ENCODE measurements at regions not wholly inside any gene's neighbourhood (a gene's known extent, or its start where the extent isn't known, plus 50 kb on each side); places are given as distances from the start of the nearest gene placed in this dataset.
"Not testable (repeated sequence)": the region's sequence is repeated elsewhere in the genome, so short reads cannot be mapped to it uniquely, and the experiment has no call there.

GRCh38 chr4:49235413-49236160 lies 249.5 kb downstream of the CWH43 start:
- DNase-seq; ATAC-seq; H3K4me3 Mint-ChIP-seq; H3K27ac Mint-ChIP-seq; H3K27me3 Mint-ChIP-seq (ENCODE audit: low read depth); CTCF ChIA-PET; H3K9me3 Mint-ChIP-seq (ENCODE audit: insufficient read depth); H3K4me1 Mint-ChIP-seq (ENCODE audit: low read depth); H3K36me3 Mint-ChIP-seq (ENCODE audit: low read depth); POLR2A ChIA-PET: not testable (repeated sequence)

GRCh38 chr4:49236474-49236873 lies 250.4 kb downstream of the CWH43 start:
- POLR2A ChIA-PET; H3K4me1 Mint-ChIP-seq (ENCODE audit: low read depth); H3K36me3 Mint-ChIP-seq (ENCODE audit: low read depth); H3K4me3 Mint-ChIP-seq; CTCF ChIA-PET; DNase-seq; ATAC-seq; H3K9me3 Mint-ChIP-seq (ENCODE audit: insufficient read depth); H3K27ac Mint-ChIP-seq; H3K27me3 Mint-ChIP-seq (ENCODE audit: low read depth): not testable (repeated sequence)

GRCh38 chr4:49241295-49241694 lies 255.2 kb downstream of the CWH43 start:
- H3K4me3 Mint-ChIP-seq = not testable (repeated sequence)

GRCh38 chr4:49262786-49263185 lies 276.7 kb downstream of the CWH43 start:
- H3K4me3 Mint-ChIP-seq; DNase-seq; H3K9me3 Mint-ChIP-seq (ENCODE audit: insufficient read depth); H3K27ac Mint-ChIP-seq; H3K36me3 Mint-ChIP-seq (ENCODE audit: low read depth); H3K27me3 Mint-ChIP-seq (ENCODE audit: low read depth); H3K4me1 Mint-ChIP-seq (ENCODE audit: low read depth); CTCF ChIA-PET; POLR2A ChIA-PET; ATAC-seq: not testable (repeated sequence)

More at GRCh38 chr4:49241295-49241694, 255.2 kb downstream of the CWH43 start:
- H3K27me3 Mint-ChIP-seq (ENCODE audit: low read depth); H3K4me1 Mint-ChIP-seq (ENCODE audit: low read depth); POLR2A ChIA-PET; CTCF ChIA-PET; H3K27ac Mint-ChIP-seq; H3K36me3 Mint-ChIP-seq (ENCODE audit: low read depth); DNase-seq; ATAC-seq: not testable (repeated sequence)
- H3K9me3 Mint-ChIP-seq (ENCODE audit: insufficient read depth) = peaks cover 13% of the 10 kb centered on the region

DNA sequence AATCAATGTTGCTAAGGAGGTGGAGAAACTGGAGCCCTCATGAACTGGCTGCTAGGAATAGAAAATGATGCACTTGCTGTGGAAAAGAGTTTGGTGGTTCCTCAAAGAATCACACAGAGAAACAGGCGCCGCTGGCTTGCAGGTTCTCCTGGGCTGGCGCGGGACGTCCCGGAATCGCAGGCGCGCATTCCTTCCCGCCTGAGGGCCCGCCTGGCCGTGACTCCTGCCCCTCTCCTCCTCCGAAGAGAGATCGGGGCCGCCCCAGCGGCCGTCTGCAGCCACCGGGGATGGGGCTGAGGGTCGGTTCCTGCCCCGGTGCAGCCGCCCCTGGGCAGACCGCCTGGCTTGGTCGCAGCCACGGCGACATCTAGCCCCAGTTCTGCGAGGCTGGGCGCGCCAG lies 284.4 kb downstream of the CWH43 start:
- H3K27ac Mint-ChIP-seq; H3K36me3 Mint-ChIP-seq (ENCODE audit: low read depth); H3K27me3 Mint-ChIP-seq (ENCODE audit: low read depth); POLR2A ChIA-PET; H3K4me3 Mint-ChIP-seq; ATAC-seq; DNase-seq; CTCF ChIA-PET; H3K4me1 Mint-ChIP-seq (ENCODE audit: low read depth); H3K9me3 Mint-ChIP-seq (ENCODE audit: insufficient read depth): not testable (repeated sequence)

DNA sequence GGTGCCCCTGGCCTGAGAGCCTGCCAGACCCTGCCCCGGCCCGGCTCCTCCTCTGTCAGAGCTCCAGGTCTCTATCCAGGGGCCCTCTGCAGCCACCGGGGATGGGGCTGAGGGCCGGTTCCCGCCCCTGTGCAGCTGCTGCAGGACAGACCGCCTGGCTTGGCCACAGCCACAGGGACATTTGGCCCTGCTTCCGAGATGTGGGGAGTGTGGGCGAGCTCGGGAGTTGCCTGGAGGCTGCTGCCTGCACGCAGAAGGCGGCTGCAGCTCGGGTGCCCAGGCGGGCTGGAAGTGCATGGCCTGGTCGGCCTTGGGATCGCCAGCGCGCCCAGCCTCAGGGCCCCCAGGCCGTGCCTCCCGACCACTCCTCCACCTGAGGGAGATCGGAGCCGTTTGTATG lies 284.8 kb downstream of the CWH43 start:
- DNase-seq; CTCF ChIA-PET; H3K27me3 Mint-ChIP-seq (ENCODE audit: low read depth); POLR2A ChIA-PET; H3K27ac Mint-ChIP-seq; ATAC-seq; H3K4me1 Mint-ChIP-seq (ENCODE audit: low read depth); H3K36me3 Mint-ChIP-seq (ENCODE audit: low read depth); H3K4me3 Mint-ChIP-seq; H3K9me3 Mint-ChIP-seq (ENCODE audit: insufficient read depth): not testable (repeated sequence)

GRCh38 chr4:49285905-49286304 lies 299.8 kb downstream of the CWH43 start:
- POLR2A ChIA-PET; H3K36me3 Mint-ChIP-seq (ENCODE audit: low read depth); CTCF ChIA-PET: not testable (repeated sequence)

DNA sequence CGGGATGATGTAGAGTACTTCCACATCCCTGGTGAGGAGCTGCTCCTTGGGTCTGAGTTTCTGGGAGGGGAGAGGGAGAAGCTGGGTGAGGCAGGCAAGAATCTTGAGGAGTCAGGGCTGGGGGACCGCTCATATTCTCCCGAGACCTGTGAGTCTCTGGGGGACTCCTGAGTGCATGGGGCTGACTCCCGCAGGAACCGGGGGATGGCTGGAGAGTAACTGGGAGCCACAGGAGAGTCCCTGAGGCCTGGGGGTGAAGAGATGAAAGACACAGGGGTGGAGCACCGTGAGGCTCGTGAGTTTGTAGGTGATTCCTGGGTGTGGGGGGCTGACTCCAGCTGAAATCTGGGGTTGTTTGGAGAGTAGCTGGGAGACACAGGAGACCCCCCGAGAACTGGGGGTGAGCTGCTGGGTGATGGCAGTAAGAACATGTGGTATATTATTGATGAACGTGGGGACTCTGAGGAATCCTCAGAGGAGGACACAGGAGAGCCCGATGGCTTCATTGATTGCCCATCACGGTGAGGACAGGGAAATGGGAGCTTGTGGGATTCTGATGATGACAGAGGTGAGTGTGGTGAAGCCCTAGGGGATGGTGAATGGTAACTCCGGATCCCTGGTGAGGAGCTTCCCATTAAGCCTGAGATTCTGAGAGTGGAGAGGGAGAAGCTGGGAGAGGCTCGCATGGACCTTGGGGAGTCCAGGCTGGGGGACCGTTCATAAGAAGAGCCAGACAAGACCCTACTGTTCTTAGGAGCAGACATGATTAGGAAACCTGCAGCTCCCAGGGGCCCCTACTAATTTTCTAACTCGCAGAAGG lies 301.1 kb downstream of the CWH43 start:
- H3K27me3 Mint-ChIP-seq (ENCODE audit: low read depth); H3K27ac Mint-ChIP-seq; DNase-seq; CTCF ChIA-PET; ATAC-seq; H3K36me3 Mint-ChIP-seq (ENCODE audit: low read depth); H3K4me3 Mint-ChIP-seq; H3K4me1 Mint-ChIP-seq (ENCODE audit: low read depth); POLR2A ChIA-PET: not testable (repeated sequence)
- peaks cover 17% of the 10 kb centered on the region for H3K9me3 Mint-ChIP-seq (ENCODE audit: insufficient read depth)

More at GRCh38 chr4:49285905-49286304, 299.8 kb downstream of the CWH43 start:
- H3K9me3 Mint-ChIP-seq (ENCODE audit: insufficient read depth) = peaks cover 17% of the 10 kb centered on the region
- ATAC-seq; DNase-seq; H3K4me1 Mint-ChIP-seq (ENCODE audit: low read depth); H3K27ac Mint-ChIP-seq; H3K27me3 Mint-ChIP-seq (ENCODE audit: low read depth); H3K4me3 Mint-ChIP-seq: not testable (repeated sequence)

GRCh38 chr4:49287893-49288292 lies 301.8 kb downstream of the CWH43 start:
- CTCF ChIA-PET = not testable (repeated sequence)

DNA sequence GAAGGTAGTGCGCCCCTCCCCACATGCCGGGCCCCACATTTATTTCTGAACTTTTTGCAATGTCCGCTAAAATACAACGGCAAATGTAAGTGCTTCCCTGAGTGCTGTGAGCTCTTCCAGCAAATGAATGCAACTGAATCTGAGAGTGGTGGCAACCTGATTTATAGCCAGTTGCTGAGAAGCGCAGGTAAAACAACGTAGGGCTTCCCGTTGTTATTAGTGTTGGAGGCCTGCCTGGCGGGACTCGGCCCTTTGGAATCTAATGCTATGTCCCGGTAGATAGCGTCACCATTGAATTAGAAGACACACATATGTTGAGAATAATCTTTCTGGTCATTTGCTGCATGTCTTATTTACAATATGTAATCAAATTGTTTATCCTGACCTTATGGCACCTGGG lies 302.7 kb downstream of the CWH43 start:
- ATAC-seq; POLR2A ChIA-PET; H3K4me3 Mint-ChIP-seq; DNase-seq; H3K27ac Mint-ChIP-seq; CTCF ChIA-PET; H3K36me3 Mint-ChIP-seq (ENCODE audit: low read depth); H3K27me3 Mint-ChIP-seq (ENCODE audit: low read depth); H3K4me1 Mint-ChIP-seq (ENCODE audit: low read depth): not testable (repeated sequence)
- H3K9me3 Mint-ChIP-seq (ENCODE audit: insufficient read depth) = peaks cover 17% of the 10 kb centered on the region

More at GRCh38 chr4:49287893-49288292, 301.8 kb downstream of the CWH43 start:
- H3K27ac Mint-ChIP-seq; H3K36me3 Mint-ChIP-seq (ENCODE audit: low read depth); H3K4me1 Mint-ChIP-seq (ENCODE audit: low read depth); POLR2A ChIA-PET; H3K4me3 Mint-ChIP-seq; H3K27me3 Mint-ChIP-seq (ENCODE audit: low read depth); ATAC-seq: not testable (repeated sequence)
- peaks cover 17% of the 10 kb centered on the region for H3K9me3 Mint-ChIP-seq (ENCODE audit: insufficient read depth)
- DNase-seq = peak; percentile 20

DNA sequence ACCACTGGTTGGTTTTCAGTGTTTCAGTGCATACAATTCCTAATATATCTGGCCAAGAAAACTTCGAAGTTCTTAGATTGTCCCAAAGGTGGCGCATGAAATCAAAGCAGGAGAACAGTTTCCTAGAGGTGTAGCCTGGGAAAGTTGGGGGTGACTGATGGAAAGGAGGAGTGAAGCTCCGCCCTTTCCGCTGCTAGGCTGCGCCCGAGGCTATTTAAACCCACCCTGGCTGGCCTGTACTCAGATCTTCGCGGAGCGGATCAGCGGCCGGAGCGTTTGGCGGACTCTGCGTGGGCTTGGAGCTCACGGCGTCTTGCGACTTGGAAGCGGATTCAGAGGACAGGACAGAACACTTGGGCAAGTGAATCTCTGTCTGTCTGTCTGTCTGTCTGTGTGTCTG lies 328.7 kb downstream of the CWH43 start:
- DNase-seq, ATAC-seq: not testable (repeated sequence)

DNA sequence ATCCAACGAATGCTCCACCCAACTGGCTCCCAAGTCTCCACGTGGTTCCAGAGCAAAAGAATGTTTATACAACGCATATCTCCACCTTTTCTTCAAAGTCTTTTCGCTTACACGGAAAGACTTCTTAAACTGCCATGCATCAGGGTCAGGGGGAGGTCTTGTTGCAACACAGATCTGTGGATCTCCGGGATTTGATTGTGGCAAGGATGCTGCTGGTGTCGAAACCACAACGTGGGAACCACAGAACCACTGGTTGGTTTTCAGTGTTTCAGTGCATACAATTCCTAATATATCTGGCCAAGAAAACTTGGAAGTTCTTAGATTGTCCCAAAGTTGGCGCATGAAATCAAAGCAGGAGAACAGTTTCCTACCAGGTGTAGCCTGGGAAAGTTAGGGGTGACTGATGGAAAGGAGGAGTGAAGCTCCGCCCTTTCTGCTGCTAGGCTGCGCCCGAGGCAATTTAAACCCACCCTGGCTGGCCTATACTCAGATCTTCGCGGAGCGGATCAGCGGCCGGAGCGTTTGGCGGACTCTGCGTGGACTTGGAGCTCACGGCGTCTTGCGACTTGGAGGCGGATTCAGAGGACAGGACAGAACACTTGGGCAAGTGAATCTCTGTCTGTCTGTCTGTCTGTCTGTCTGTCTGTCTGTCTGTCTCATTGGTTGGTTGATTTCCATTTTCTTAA lies 334.8 kb downstream of the CWH43 start:
- H3K9me3 Mint-ChIP-seq (ENCODE audit: insufficient read depth) = peaks cover 12% of the 10 kb centered on the region
- H3K27me3 Mint-ChIP-seq (ENCODE audit: low read depth); H3K27ac Mint-ChIP-seq; H3K36me3 Mint-ChIP-seq (ENCODE audit: low read depth); CTCF ChIA-PET; ATAC-seq; DNase-seq; H3K4me3 Mint-ChIP-seq; H3K4me1 Mint-ChIP-seq (ENCODE audit: low read depth); POLR2A ChIA-PET: not testable (repeated sequence)

More for the DNA sequence above, 328.7 kb downstream of the CWH43 start:
- POLR2A ChIA-PET; CTCF ChIA-PET; H3K4me1 Mint-ChIP-seq (ENCODE audit: low read depth); H3K4me3 Mint-ChIP-seq; H3K36me3 Mint-ChIP-seq (ENCODE audit: low read depth); H3K27me3 Mint-ChIP-seq (ENCODE audit: low read depth); H3K9me3 Mint-ChIP-seq (ENCODE audit: insufficient read depth); H3K27ac Mint-ChIP-seq: not testable (repeated sequence)

Measured in activated CD8-positive, alpha-beta T cell treated with anti-CD3 and anti-CD28 coated beads, Interleukin-2, amount 10 ng/mL, durations not matched to agents 7 days and 5 days (primary cell).